HEK293 (cell line): ENCODE measurements at regions not wholly inside any gene's neighbourhood (a gene's known extent, or its start where the extent isn't known, plus 50 kb on each side); places are given as distances from the start of the nearest gene placed in this dataset.

Experiments used
- CTCF ChIA-PET: fragments of 350-600 bp; formaldehyde crosslinking; extraction: SDS; loops from one replicate; lab custom pipeline; 2021; ENCODE audit warnings: antibody characterized with exemption; lab: Yijun Ruan, JAX
- POLR2A ChIA-PET: fragments of 300-600 bp; formaldehyde crosslinking; extraction: SDS; loops from one replicate; lab custom pipeline; 2020; ENCODE audit warnings: antibody characterized with exemption, inconsistent platforms; lab: Yijun Ruan, JAX
- H3K27ac ChIP-seq: fragments of 200-500 bp; sonication (Bioruptor generic); 2 replicates; pipeline ENCODE4 v1.5.1; 2014; ENCODE audit warnings: low read depth, low read length, control low read depth, inconsistent platforms; ENCODE audit errors: extremely low read depth
- H3K36me3 ChIP-seq, 2 experiments: fragments of 200-500 bp in 1 of 2; sonication (Bioruptor generic) in 1 of 2; 1 replicate in 1 of 2; 2 replicates in 1 of 2; pipeline ENCODE4 v1.5.1; 2014 to 2017; ENCODE audit warnings: inconsistent platforms in 2 of 2, low read length in 2 of 2; ENCODE audit not compliant: control insufficient read depth in 2 of 2, insufficient read depth in 1 of 2
- H3K4me1 ChIP-seq: fragments of 200-500 bp; sonication (Bioruptor generic); 2 replicates; pipeline ENCODE4 v1.5.1; 2014; ENCODE audit warnings: mild to moderate bottlenecking, low read length, inconsistent platforms; ENCODE audit not compliant: control insufficient read depth, insufficient read depth
- H3K4me3 ChIP-seq: 2 replicates; pipeline ENCODE4 v1.5.1; 2011; ENCODE audit warnings: low read depth, mild to moderate bottlenecking, control low read depth, low read length, moderate library complexity
- H3K9me3 ChIP-seq: fragments of 200-500 bp; sonication (Bioruptor generic); 2 replicates; pipeline ENCODE4 v1.5.1; 2014; ENCODE audit warnings: low read depth, low read length, inconsistent platforms; ENCODE audit not compliant: control insufficient read depth, insufficient read depth
- KLF9 ChIP-seq: fragments of 450-650 bp; formaldehyde crosslinking; IDR thresholded peaks from 2 replicates; pipeline ENCODE4 v1.5.1; 2016; ENCODE audit warnings: missing biosample characterization, missing genetic modification characterization, low read depth
- MZF1 ChIP-seq: fragments of 450-650 bp; formaldehyde crosslinking; IDR thresholded peaks from 2 replicates; pipeline ENCODE4 v1.5.1; 2017; ENCODE audit warnings: missing biosample characterization, missing genetic modification characterization, borderline replicate concordance
- PATZ1 ChIP-seq: fragments of 450-650 bp; formaldehyde crosslinking; IDR thresholded peaks from 2 replicates; pipeline ENCODE4 v1.5.1; 2016; ENCODE audit warnings: missing biosample characterization, missing genetic modification characterization
- PBX3 ChIP-seq: sonication (generic); formaldehyde crosslinking; IDR thresholded peaks from 2 replicates; pipeline ENCODE4 v1.8.1; 2022; ENCODE audit warnings: mild to moderate bottlenecking, moderate library complexity, missing genetic modification reagents
- PRDM1 ChIP-seq: fragments of 450-650 bp; formaldehyde crosslinking; IDR thresholded peaks from 2 replicates; pipeline ENCODE4; 2016; ENCODE audit warnings: missing biosample characterization, missing genetic modification characterization
- SALL2 ChIP-seq: fragments of 450-650 bp; formaldehyde crosslinking; IDR thresholded peaks from 2 replicates; pipeline ENCODE4 v1.5.0; 2017; ENCODE audit warnings: missing biosample characterization, mild to moderate bottlenecking, missing genetic modification characterization, borderline replicate concordance
- TRIM28 ChIP-seq: IDR thresholded peaks from 2 replicates; pipeline ENCODE4 v1.6.1; 2011; ENCODE audit warnings: low read length, control low read depth, borderline replicate concordance
- ZFP3 ChIP-seq: fragments of 450-650 bp; formaldehyde crosslinking; IDR thresholded peaks from 2 replicates; pipeline ENCODE4 v1.5.1; 2016; ENCODE audit warnings: low read depth, missing biosample characterization, missing genetic modification characterization
- ZNF10 ChIP-seq: fragments of 450-650 bp; formaldehyde crosslinking; IDR thresholded peaks from 2 replicates; pipeline ENCODE4 v1.5.1; 2017; ENCODE audit warnings: missing biosample characterization, missing genetic modification characterization
- ZNF19 ChIP-seq: fragments of 450-650 bp; formaldehyde crosslinking; IDR thresholded peaks from 2 replicates; pipeline ENCODE4; 2016; ENCODE audit warnings: missing biosample characterization, missing genetic modification characterization, low read depth
- ZNF223 ChIP-seq: fragments of 450-650 bp; formaldehyde crosslinking; IDR thresholded peaks from 2 replicates; pipeline ENCODE4 v1.5.1; 2016; ENCODE audit warnings: missing biosample characterization, missing genetic modification characterization
- ZNF248 ChIP-seq: fragments of 450-650 bp; formaldehyde crosslinking; IDR thresholded peaks from 2 replicates; pipeline ENCODE4 v1.5.1; 2017; ENCODE audit warnings: missing biosample characterization, missing genetic modification characterization
- ZNF292 ChIP-seq: fragments of 450-650 bp; formaldehyde crosslinking; IDR thresholded peaks from 2 replicates; pipeline ENCODE4 v1.5.1; 2016; ENCODE audit warnings: low read depth, missing biosample characterization, missing genetic modification characterization, borderline replicate concordance
- ZNF311 ChIP-seq: fragments of 450-650 bp; formaldehyde crosslinking; IDR thresholded peaks from 2 replicates; pipeline ENCODE4 v1.5.1; 2017; ENCODE audit warnings: missing biosample characterization, missing genetic modification characterization, borderline replicate concordance
- ZNF37A ChIP-seq: fragments of 450-650 bp; IDR thresholded peaks from 2 replicates; pipeline ENCODE4 v1.5.1; 2018; ENCODE audit warnings: missing biosample characterization, missing genetic modification characterization
- ZNF391 ChIP-seq: fragments of 450-650 bp; formaldehyde crosslinking; IDR thresholded peaks from 2 replicates; pipeline ENCODE4 v1.5.1; 2016; ENCODE audit warnings: low read depth, missing biosample characterization, missing genetic modification characterization, borderline replicate concordance
- ZNF510 ChIP-seq: fragments of 450-650 bp; formaldehyde crosslinking; IDR thresholded peaks from 2 replicates; pipeline ENCODE4 v1.5.1; 2018; ENCODE audit warnings: mild to moderate bottlenecking, missing genetic modification characterization, missing biosample characterization; ENCODE audit not compliant: insufficient replicate concordance
- ZNF548 ChIP-seq: fragments of 450-650 bp; formaldehyde crosslinking; IDR thresholded peaks from 2 replicates; pipeline ENCODE4 v1.5.1; 2016; ENCODE audit warnings: missing biosample characterization, missing genetic modification characterization
- ZNF549 ChIP-seq: fragments of 450-650 bp; IDR thresholded peaks from 2 replicates; pipeline ENCODE4 v1.5.1; 2018; ENCODE audit warnings: missing biosample characterization, missing genetic modification characterization, mild to moderate bottlenecking, inconsistent platforms, moderate library complexity
- ZNF626 ChIP-seq: fragments of 450-650 bp; sonication (Bioruptor Pico); formaldehyde crosslinking; IDR thresholded peaks from 2 replicates; pipeline ENCODE4 v1.5.1; 2018; ENCODE audit warnings: missing biosample characterization, missing genetic modification characterization, inconsistent platforms
- ZNF658 ChIP-seq: fragments of 450-650 bp; formaldehyde crosslinking; IDR thresholded peaks from 2 replicates; pipeline ENCODE4; 2016; ENCODE audit warnings: missing biosample characterization, missing genetic modification characterization
- ZNF692 ChIP-seq: fragments of 450-650 bp; formaldehyde crosslinking; IDR thresholded peaks from 2 replicates; pipeline ENCODE4 v1.5.1; 2016; ENCODE audit warnings: missing biosample characterization, missing genetic modification characterization
- ZNF701 ChIP-seq: fragments of 450-650 bp; formaldehyde crosslinking; IDR thresholded peaks from 2 replicates; pipeline ENCODE4 v1.5.1; 2016; ENCODE audit warnings: missing biosample characterization, missing genetic modification characterization
- ZNF785 ChIP-seq: fragments of 450-650 bp; formaldehyde crosslinking; IDR thresholded peaks from 2 replicates; pipeline ENCODE4 v1.5.1; 2016; ENCODE audit warnings: missing biosample characterization, missing genetic modification characterization
- ZSCAN4 ChIP-seq: fragments of 450-650 bp; formaldehyde crosslinking; IDR thresholded peaks from 2 replicates; pipeline ENCODE4 v1.5.1; 2017; ENCODE audit warnings: missing biosample characterization, missing genetic modification characterization

- POLR2A ChIA-PET, result no interaction called here
- no peak for TF ChIP-seq ZNF10 (tag by site-specific recombination)
- TF ChIP-seq ZNF37A (tag by site-specific recombination), result no peak
- no peak for TF ChIP-seq MZF1
- TF ChIP-seq ZNF692 (tag by site-specific recombination), result no peak
- no peak for TF ChIP-seq TRIM28
- TF ChIP-seq ZSCAN4 (tag by site-specific recombination), result no peak
- TF ChIP-seq ZNF223 (tag by site-specific recombination), result no peak
- TF ChIP-seq ZNF701 (tag by site-specific recombination), result no peak
- TF ChIP-seq ZNF785, result no peak
- TF ChIP-seq ZNF549 (tag by site-specific recombination), result no peak
- no peak for TF ChIP-seq KLF9 (tag by site-specific recombination)
- TF ChIP-seq ZNF548 (tag by site-specific recombination), result no peak
- TF ChIP-seq ZFP3, result no peak
- no peak for TF ChIP-seq ZNF311 (tag by site-specific recombination)
- no peak for TF ChIP-seq ZNF19
- no peak for TF ChIP-seq PATZ1 (tag by site-specific recombination)
- TF ChIP-seq PRDM1 (tag by site-specific recombination), result no peak
- no peak for TF ChIP-seq ZNF626 (tag by site-specific recombination)
- Histone ChIP-seq H3K4me3 (no peak overlapping the region), H3K36me3 (no peaks in the 10 kb centered on the region), H3K27ac (no peak overlapping the region), H3K4me1 (no peaks in the 10 kb centered on the region), H3K9me3 (no peaks in the 10 kb centered on the region)
- CTCF ChIA-PET, result no interaction called here
Observed at GRCh38 chr5:89443508-89443907, 560.5 kb upstream of the MEF2C start.

GRCh38 chr5:89441965-89442364, 559.0 kb upstream of the MEF2C start:
- TF ChIP-seq SALL2 (tag by site-specific recombination), result no peak
- TF ChIP-seq PBX3 (CRISPR knock-in tag), result no peak
- no peak for TF ChIP-seq ZNF292 (tag by site-specific recombination)
- TF ChIP-seq ZNF391 (tag by site-specific recombination), result no peak
- TF ChIP-seq ZNF248 (tag by site-specific recombination), result no peak
- TF ChIP-seq ZNF510 (tag by site-specific recombination), result no peak
- TF ChIP-seq ZNF658 (tag by site-specific recombination), result no peak
- no peaks in the 10 kb centered on the region for H3K4me1 ChIP-seq
- ChIA-PET POLR2A (no interaction called here), CTCF (no interaction called here)
- no peak overlapping the region for H3K4me3 ChIP-seq
- no peaks in the 10 kb centered on the region for H3K9me3 ChIP-seq
- H3K27ac ChIP-seq, result no peak overlapping the region
- no peaks in the 10 kb centered on the region for H3K36me3 ChIP-seq
